GM23248 (cell line): ENCODE measurements at regions not wholly inside any gene's neighbourhood (a gene's known extent, or its start where the extent isn't known, plus 50 kb on each side); places are given as distances from the start of the nearest gene placed in this dataset.

Source experiments
- EZH2 ChIP-seq: fragments of 200-600 bp; sonication (generic); IDR thresholded peaks from 2 replicates; pipeline ENCODE4 v1.6.1; 2018; ENCODE audit warnings: antibody characterized with exemption, mild to moderate bottlenecking; ENCODE audit not compliant: insufficient read depth, poor library complexity, severe bottlenecking
- EZH2phosphoT487 ChIP-seq: fragments of 200-600 bp; sonication (generic); IDR thresholded peaks from 2 replicates; pipeline ENCODE4 v1.6.1; 2018; ENCODE audit warnings: antibody characterized with exemption, moderate library complexity, mild to moderate bottlenecking, low read depth; ENCODE audit not compliant: insufficient read depth

- no peak for TF ChIP-seq EZH2
- TF ChIP-seq EZH2phosphoT487: no peak
These were observed 118.5 kb upstream of the TACR1 start for GRCh38 chr2:75317802-75318201.
